CD4-positive, CD25-positive, alpha-beta regulatory T cell (primary cell): ENCODE measurements at regions not wholly inside any gene's neighbourhood (a gene's known extent, or its start where the extent isn't known, plus 50 kb on each side); places are given as distances from the start of the nearest gene placed in this dataset.

ENCODE experiments used
- ATAC-seq, 2 donors: fragments of 150-1000 bp; cut with Tn5 transposase; one replicate each; pipeline ENCODE4 v1.10.0; 2021; ENCODE audit warnings: low read depth in 2 of 2, moderate number of reproducible peaks in 2 of 2, moderate library complexity in 1 of 2
- DNase-seq, 3 donors: peaks; one replicate each; pipeline versions ENCODE4 v3.0.0 to v3.0.0-alpha.2; 2012 to 2022; ENCODE audit warnings: mixed read lengths in 1 of 3
- H3K27ac ChIP-seq: one replicate; pipeline ENCODE4 v1.7.0; 2013; ENCODE audit warnings: mild to moderate bottlenecking, low read length; ENCODE audit not compliant: insufficient read depth, poor library complexity, severe bottlenecking
- H3K27me3 ChIP-seq: one replicate; pipeline ENCODE4 v1.7.0; 2013; ENCODE audit warnings: low read length; ENCODE audit not compliant: control insufficient read depth, insufficient read depth
- H3K36me3 ChIP-seq: one replicate; pipeline ENCODE4 v1.7.0; 2013; ENCODE audit warnings: mild to moderate bottlenecking, low read length, moderate library complexity; ENCODE audit not compliant: control insufficient read depth, insufficient read depth
- H3K4me1 ChIP-seq: 2 replicates; pipeline ENCODE4 v1.7.0; 2013; ENCODE audit warnings: mild to moderate bottlenecking, low read length; ENCODE audit not compliant: insufficient read depth, control insufficient read depth, poor library complexity, severe bottlenecking
- H3K4me3 ChIP-seq: one replicate; pipeline ENCODE4 v1.7.0; 2013; ENCODE audit warnings: low read depth, mild to moderate bottlenecking, low read length, moderate library complexity
- H3K9me3 ChIP-seq, 2 experiments: 1 replicate in 1 of 2; 2 replicates in 1 of 2; pipeline ENCODE4 v1.7.0; 2013; ENCODE audit warnings: low read length in 2 of 2, mild to moderate bottlenecking in 1 of 2, moderate library complexity in 1 of 2; ENCODE audit not compliant: control insufficient read depth in 2 of 2
- H3K27ac Mint-ChIP-seq, 3 donors: one replicate each; pipeline ENCODE4 v1.8.0; 2020 to 2022; ENCODE audit warnings: mild to moderate bottlenecking in 3 of 3, mixed read lengths in 3 of 3, moderate library complexity in 2 of 3
- H3K27me3 Mint-ChIP-seq: one replicate; pipeline ENCODE4 v1.8.0; 2022; ENCODE audit warnings: mild to moderate bottlenecking, mixed read lengths
- H3K36me3 Mint-ChIP-seq: one replicate; pipeline ENCODE4 v1.8.0; 2020; ENCODE audit warnings: mixed read lengths
- H3K4me1 Mint-ChIP-seq, 4 donors: one replicate each; pipeline ENCODE4 v1.8.0; 2020 to 2022; ENCODE audit warnings: mixed read lengths in 4 of 4, mild to moderate bottlenecking in 1 of 4
- H3K4me3 Mint-ChIP-seq, 4 donors: one replicate each; pipeline ENCODE4 v1.8.0; 2020 to 2022; ENCODE audit warnings: mild to moderate bottlenecking in 4 of 4, mixed read lengths in 4 of 4, moderate library complexity in 3 of 4
- H3K9me3 Mint-ChIP-seq, 7 donors: one replicate each; pipeline ENCODE4 v1.8.0; 2020 to 2022; ENCODE audit warnings: mixed read lengths in 7 of 7, mild to moderate bottlenecking in 3 of 7, moderate library complexity in 2 of 7

- no peak overlapping the region for H3K4me3 Mint-ChIP-seq
- Histone ChIP-seq H3K27ac (no peak overlapping the region), H3K9me3 (no peaks in the 10 kb centered on the region), H3K27me3 (no peaks in the 10 kb centered on the region), H3K36me3 (no peaks in the 10 kb centered on the region), H3K4me1 (no peaks in the 10 kb centered on the region), H3K4me3 (no peak overlapping the region)
- H3K27ac Mint-ChIP-seq = no peak overlapping the region
- H3K9me3 Mint-ChIP-seq = peaks cover 0 to 5% (median 0%) of the 10 kb centered on the region in 7 donors
- DNase-seq (no peak), ATAC-seq (no peak)
- no peaks in the 10 kb centered on the region for H3K4me1 Mint-ChIP-seq
- no peaks in the 10 kb centered on the region for H3K36me3 Mint-ChIP-seq
- H3K27me3 Mint-ChIP-seq = no peaks in the 10 kb centered on the region
Observed at GRCh38 chr5:106974272-106974671, 696.5 kb downstream of the EFNA5 start.

GRCh38 chr5:106966686-106967315, 703.9 kb downstream of the EFNA5 start:
- Mint-ChIP-seq H3K4me1 (no peaks in the 10 kb centered on the region), H3K27me3 (no peaks in the 10 kb centered on the region), H3K27ac (no peak overlapping the region), H3K4me3 (no peak overlapping the region), H3K9me3 (peaks cover 0 to 10% (median 5%) of the 10 kb centered on the region in 7 donors), H3K36me3 (no peaks in the 10 kb centered on the region)
- no peak overlapping the region for H3K27ac ChIP-seq
- H3K4me1 ChIP-seq = no peaks in the 10 kb centered on the region
- no peak overlapping the region for H3K4me3 ChIP-seq
- no peaks in the 10 kb centered on the region for H3K9me3 ChIP-seq
- ATAC-seq (no peak), DNase-seq (no peak)
- no peaks in the 10 kb centered on the region for H3K36me3 ChIP-seq
- no peaks in the 10 kb centered on the region for H3K27me3 ChIP-seq

GRCh38 chr5:106964132-106964531, 706.6 kb downstream of the EFNA5 start:
- Histone ChIP-seq H3K36me3 (no peaks in the 10 kb centered on the region), H3K4me1 (no peaks in the 10 kb centered on the region), H3K27me3 (no peaks in the 10 kb centered on the region), H3K4me3 (no peak overlapping the region), H3K27ac (no peak overlapping the region), H3K9me3 (no peaks in the 10 kb centered on the region)
- no peaks in the 10 kb centered on the region for H3K36me3 Mint-ChIP-seq
- no peaks in the 10 kb centered on the region for H3K27me3 Mint-ChIP-seq
- no peak for ATAC-seq
- H3K4me3 Mint-ChIP-seq = no peak overlapping the region
- H3K4me1 Mint-ChIP-seq = no peaks in the 10 kb centered on the region
- peaks cover under 1 to 12% (median 5%) of the 10 kb centered on the region in 7 donors for H3K9me3 Mint-ChIP-seq
- no peak overlapping the region for H3K27ac Mint-ChIP-seq
- DNase-seq = no peak

- no peak overlapping the region for H3K4me3 Mint-ChIP-seq
- Histone ChIP-seq H3K36me3 (no peaks in the 10 kb centered on the region), H3K9me3 (no peaks in the 10 kb centered on the region), H3K4me3 (no peak overlapping the region), H3K27me3 (no peaks in the 10 kb centered on the region), H3K27ac (no peak overlapping the region), H3K4me1 (no peaks in the 10 kb centered on the region)
- H3K9me3 Mint-ChIP-seq = peaks cover 0 to 12% (median 5%) of the 10 kb centered on the region in 7 donors
- no peak overlapping the region for H3K27ac Mint-ChIP-seq
- no peaks in the 10 kb centered on the region for H3K36me3 Mint-ChIP-seq
- no peak for DNase-seq
- no peaks in the 10 kb centered on the region for H3K4me1 Mint-ChIP-seq
- ATAC-seq = no peak
- no peaks in the 10 kb centered on the region for H3K27me3 Mint-ChIP-seq
Observed at GRCh38 chr5:106963630-106964029, 707.1 kb downstream of the EFNA5 start.

GRCh38 chr5:106962464-106963230, 708.1 kb downstream of the EFNA5 start:
- ATAC-seq (no peak), DNase-seq (no peak)
- Mint-ChIP-seq H3K36me3 (no peaks in the 10 kb centered on the region), H3K4me3 (no peak overlapping the region), H3K4me1 (no peaks in the 10 kb centered on the region), H3K27ac (no peak overlapping the region), H3K27me3 (no peaks in the 10 kb centered on the region), H3K9me3 (peaks cover 0 to 14% (median 5%) of the 10 kb centered on the region in 7 donors)
- Histone ChIP-seq H3K27ac (no peak overlapping the region), H3K27me3 (no peaks in the 10 kb centered on the region), H3K36me3 (no peaks in the 10 kb centered on the region), H3K4me1 (no peaks in the 10 kb centered on the region), H3K4me3 (no peak overlapping the region), H3K9me3 (no peaks in the 10 kb centered on the region)

- H3K27me3 Mint-ChIP-seq = no peaks in the 10 kb centered on the region
- no peak for ATAC-seq
Observed at GRCh38 chr5:106959387-106959786, 711.4 kb downstream of the EFNA5 start.

GRCh38 chr5:106957336-106957735, 713.4 kb downstream of the EFNA5 start:
- Histone ChIP-seq H3K27me3 (no peaks in the 10 kb centered on the region), H3K9me3 (no peaks in the 10 kb centered on the region), H3K4me1 (no peaks in the 10 kb centered on the region), H3K4me3 (no peak overlapping the region), H3K27ac (no peak overlapping the region), H3K36me3 (no peaks in the 10 kb centered on the region)
- H3K9me3 Mint-ChIP-seq = peaks cover 0 to 20% (median 3%) of the 10 kb centered on the region in 7 donors
- H3K36me3 Mint-ChIP-seq = no peaks in the 10 kb centered on the region
- H3K27me3 Mint-ChIP-seq = no peaks in the 10 kb centered on the region
- H3K4me3 Mint-ChIP-seq = no peak overlapping the region
- no peaks in the 10 kb centered on the region for H3K4me1 Mint-ChIP-seq
- ATAC-seq (no peak), DNase-seq (no peak)
- no peak overlapping the region for H3K27ac Mint-ChIP-seq

More at GRCh38 chr5:106959387-106959786, 711.4 kb downstream of the EFNA5 start:
- no peak overlapping the region for H3K27ac ChIP-seq
- Mint-ChIP-seq H3K9me3 (peaks cover 0 to 21% (median 3%) of the 10 kb centered on the region in 7 donors), H3K36me3 (no peaks in the 10 kb centered on the region), H3K4me3 (no peak overlapping the region), H3K4me1 (no peaks in the 10 kb centered on the region), H3K27ac (no peak overlapping the region)
- no peak overlapping the region for H3K4me3 ChIP-seq
- H3K9me3 ChIP-seq = no peaks in the 10 kb centered on the region
- no peak for DNase-seq
- no peaks in the 10 kb centered on the region for H3K36me3 ChIP-seq
- H3K27me3 ChIP-seq = no peaks in the 10 kb centered on the region
- no peaks in the 10 kb centered on the region for H3K4me1 ChIP-seq

- Histone ChIP-seq H3K27me3 (no peaks in the 10 kb centered on the region), H3K36me3 (no peaks in the 10 kb centered on the region), H3K4me3 (no peak overlapping the region), H3K9me3 (no peaks in the 10 kb centered on the region), H3K4me1 (no peaks in the 10 kb centered on the region), H3K27ac (no peak overlapping the region)
- no peak overlapping the region for H3K4me3 Mint-ChIP-seq
- H3K36me3 Mint-ChIP-seq = no peaks in the 10 kb centered on the region
- H3K4me1 Mint-ChIP-seq = no peaks in the 10 kb centered on the region
- H3K9me3 Mint-ChIP-seq = peaks cover 0 to 20% (median 2%) of the 10 kb centered on the region in 7 donors
- ATAC-seq (no peak), DNase-seq (no peak)
- H3K27me3 Mint-ChIP-seq = no peaks in the 10 kb centered on the region
- no peak overlapping the region for H3K27ac Mint-ChIP-seq
Observed at GRCh38 chr5:106956886-106957285, 713.9 kb downstream of the EFNA5 start.
